NOMO-1 treated with dmso at 0.1 percent for 144 hours (cell line): ENCODE measurements at regions not wholly inside any gene's neighbourhood (a gene's known extent, or its start where the extent isn't known, plus 50 kb on each side); places are given as distances from the start of the nearest gene placed in this dataset.

ENCODE experiments used
- DNase-seq: peaks from one replicate; lab custom pipeline; 2025; ENCODE audit not compliant: unreplicated experiment; lab: John Stamatoyannopoulos, UW

DNA sequence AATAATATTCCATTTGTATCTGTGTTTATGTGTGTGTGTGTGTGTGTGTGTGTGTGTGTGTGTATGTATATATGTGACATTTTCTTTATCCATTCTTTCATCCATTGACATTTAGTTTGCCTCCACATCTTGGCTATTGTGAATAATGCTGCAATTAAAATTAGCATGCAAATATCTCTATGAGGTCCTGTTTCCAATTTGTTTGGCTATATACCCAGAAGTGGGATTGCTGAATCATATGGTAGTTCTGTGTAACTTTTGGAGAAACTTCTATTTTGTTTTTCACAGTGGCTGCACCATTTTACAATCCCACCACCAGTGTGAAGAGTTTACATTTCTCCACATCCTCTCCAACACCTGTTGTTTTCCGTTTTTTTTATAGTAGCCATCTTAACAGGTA lies 53.1 kb downstream of the CH25H start:
- DNase-seq = no peak

GRCh38 chr10:89153116-89153515 lies 54.0 kb downstream of the CH25H start:
- no peak for DNase-seq

GRCh38 chr10:89151857-89152256 lies 55.3 kb downstream of the CH25H start:
- no peak for DNase-seq

DNA sequence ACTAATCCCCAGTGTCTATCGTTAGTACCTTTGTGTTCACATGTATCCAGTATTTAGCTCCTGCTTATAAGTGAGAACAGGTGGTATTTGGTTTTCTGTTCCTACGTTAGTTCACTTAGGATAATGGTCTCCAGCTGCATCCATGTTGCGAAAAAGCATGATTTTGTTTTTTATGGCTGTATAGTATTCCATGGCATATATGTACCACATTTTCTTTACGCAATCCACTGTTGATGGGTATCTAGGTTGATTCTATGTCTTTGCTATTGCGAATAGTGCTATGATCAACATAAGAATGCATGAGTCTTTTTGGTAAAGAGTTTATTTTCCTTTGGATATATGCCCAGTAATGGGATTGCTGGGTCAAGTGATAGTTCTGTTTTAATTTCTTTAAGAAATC lies 59.1 kb downstream of the CH25H start:
- no peak for DNase-seq

DNA sequence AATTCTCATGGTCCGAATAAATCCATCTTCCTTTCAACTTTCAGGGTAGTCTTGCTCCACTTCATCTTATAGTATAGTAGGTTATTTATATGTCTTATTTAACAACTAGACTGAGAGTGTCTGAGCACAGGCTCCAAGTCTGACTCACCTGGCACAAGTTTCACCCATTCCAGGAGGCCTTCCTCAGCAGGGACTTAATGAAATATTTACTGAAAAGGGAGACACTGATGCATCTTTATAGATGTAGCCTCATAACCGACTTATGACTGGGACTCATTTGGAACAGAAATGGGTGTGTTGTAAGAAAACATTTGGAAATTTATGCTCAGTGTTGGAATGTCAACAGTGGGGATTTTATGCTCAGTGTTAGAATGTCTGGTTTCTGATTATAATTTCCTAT lies 59.9 kb downstream of the CH25H start:
- no peak for DNase-seq

DNA sequence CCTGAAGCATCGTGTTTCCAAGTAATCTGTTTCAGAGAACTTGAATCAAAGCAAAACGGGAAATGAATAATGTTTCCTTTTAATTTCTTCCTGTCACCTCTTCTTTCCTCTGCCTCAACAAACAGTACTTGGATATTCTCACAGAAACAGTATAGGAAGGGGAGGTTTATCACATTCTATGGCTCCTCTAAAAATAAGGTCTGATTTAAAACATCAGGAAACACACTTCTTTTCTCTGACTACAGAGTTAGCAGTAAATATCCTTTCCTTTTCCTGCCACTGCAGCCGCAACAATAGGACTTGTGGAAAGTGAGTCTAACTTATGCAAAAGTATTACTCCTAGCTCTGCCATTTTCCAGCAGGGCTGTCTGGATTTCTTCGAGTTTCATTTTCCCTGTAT lies 62.3 kb downstream of the CH25H start:
- DNase-seq = no peak

DNA sequence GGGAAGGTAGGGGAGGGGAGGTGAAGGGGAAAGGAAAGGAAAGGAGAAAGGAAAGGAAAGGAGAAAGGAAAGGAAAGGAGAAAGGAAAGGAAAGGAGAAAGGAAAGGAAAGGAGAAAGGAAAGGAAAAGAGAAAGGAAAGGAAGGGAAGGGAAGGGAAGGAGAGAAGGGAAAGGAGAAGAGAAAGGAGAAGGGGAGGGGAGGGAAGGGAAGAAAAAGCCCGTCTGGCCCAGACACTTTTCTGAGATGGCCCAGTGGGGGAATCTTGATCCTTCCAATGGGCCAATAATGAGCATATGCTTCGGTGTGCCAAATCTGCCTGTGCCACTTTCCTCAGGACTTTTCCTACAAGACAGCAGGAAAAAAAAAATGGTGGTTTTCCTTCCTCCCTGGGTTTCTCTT lies 64.5 kb downstream of the CH25H start:
- DNase-seq = no peak

GRCh38 chr10:89138755-89139490 lies 68.2 kb downstream of the CH25H start:
- DNase-seq = no peak

DNA sequence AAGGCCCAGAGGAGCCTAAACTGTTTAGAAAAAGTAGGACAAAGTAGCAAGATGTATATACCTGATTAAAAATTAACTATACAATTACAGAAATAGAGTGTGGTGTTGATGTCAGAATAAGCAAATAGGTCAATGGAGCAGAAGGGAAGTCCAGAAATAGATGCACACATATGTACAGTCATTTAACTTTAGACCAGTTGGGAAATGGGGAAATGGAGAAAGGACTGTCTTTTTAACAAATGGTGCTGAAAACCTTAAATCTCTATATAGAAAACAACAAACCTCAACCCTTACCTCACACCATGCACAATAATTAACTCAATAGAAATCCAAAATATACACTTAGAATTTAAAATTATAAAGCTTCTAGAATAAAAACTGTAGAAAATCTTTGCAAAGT lies 72.2 kb downstream of the CH25H start:
- DNase-seq = peak; percentile 50

- DNase-seq = peak; percentile 49
Measured at GRCh38 chr10:89129911-89130310, 77.2 kb downstream of the CH25H start.

- DNase-seq = peak; percentile 22
Measured at GRCh38 chr10:89122433-89123051, 84.6 kb downstream of the CH25H start.

DNA sequence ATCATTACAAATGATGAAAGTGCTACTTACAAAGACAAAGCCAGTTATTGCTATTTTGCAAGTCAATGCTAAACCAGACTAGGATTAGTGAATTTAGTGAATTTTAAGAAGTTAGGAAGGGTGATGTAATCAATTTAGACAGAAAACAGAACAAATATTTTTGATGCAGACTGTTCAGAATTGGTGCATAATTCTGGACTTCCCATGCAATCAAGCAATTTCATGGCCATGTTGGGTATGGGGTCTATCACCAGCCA lies 85.4 kb downstream of the CH25H start:
- DNase-seq = no peak

DNA sequence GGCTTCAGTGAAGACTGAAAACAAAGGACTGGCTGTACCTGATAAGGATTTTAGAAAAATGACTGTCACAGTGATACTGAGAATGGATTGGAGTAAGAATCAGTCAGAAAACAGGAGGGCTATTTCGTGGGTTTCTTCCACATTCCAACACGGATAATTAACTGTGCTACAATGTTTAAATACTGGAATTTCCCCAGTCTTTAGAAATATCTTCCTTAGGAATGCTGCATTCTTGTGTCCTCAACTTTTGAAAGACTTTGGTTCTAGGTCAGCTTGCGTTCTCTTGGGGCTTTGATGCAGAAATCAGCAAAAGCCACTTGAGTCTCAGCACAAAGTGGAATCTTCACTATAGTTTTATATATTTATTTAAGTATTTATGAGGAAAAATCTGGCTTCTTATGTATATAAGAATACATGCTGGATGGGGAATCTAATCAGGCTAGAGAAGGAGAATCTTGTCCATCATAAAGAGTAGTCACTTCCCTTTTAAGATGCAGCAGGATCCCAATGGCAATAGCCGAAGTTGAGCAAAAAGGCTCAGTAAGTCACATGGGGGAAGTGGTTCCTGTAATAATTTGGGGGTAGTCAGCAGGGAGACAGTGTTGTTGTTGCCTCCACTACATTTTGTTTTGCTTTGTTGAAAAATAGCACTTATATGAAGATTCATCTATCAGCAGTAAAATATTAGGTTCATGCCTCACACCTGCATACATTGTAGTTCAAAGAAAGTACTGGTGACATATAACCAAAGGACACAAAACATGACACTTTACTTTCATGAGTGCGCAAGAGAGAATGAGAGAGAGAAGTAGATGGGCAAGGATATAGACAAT lies 86.0 kb downstream of the CH25H start:
- peak; percentile 9 for DNase-seq

GRCh38 chr10:89119651-89120050 lies 87.5 kb downstream of the CH25H start:
- no peak for DNase-seq

- DNase-seq = no peak
Measured at GRCh38 chr10:89118091-89118490, 89.0 kb downstream of the CH25H start.

DNA sequence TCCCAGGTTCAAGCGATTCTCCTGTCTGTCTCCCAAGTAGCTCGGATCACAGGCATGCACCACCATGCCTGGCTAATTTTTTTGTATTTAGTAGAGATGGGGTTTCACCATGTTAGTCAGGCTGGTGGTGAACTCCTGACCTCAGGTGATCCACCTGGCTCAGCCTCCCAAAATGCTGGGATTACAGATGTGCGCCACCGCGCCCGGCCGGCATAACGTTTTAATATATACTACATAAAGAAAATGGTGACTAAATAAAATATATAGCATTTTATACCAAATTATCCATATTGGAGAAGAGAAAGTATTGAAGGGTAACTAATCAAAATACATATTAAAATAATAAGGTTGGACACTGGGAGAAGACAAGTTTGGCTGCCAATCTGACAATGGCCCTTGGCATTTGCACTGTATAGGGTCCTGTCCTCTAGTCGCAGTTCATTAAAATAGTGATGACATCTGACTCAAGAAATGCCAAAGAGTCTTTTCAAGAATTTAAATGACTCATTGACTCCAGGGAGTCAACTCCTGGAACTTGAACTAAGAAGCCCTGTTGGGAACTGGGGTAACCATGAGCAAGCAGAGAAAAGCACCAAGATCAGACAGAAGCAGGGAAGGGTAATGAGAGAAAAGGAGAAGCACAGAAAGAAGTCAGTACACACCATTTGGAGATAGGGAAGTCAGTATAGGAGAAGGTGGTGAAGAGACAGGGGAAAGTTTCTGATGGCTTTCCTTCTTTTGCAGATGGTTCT lies 91.1 kb downstream of the CH25H start:
- no peak for DNase-seq

- DNase-seq = no peak
Measured at GRCh38 chr10:89114846-89115625, 92.1 kb downstream of the CH25H start.

GRCh38 chr10:89102735-89103134 lies 104.4 kb downstream of the CH25H start:
- no peak for DNase-seq

- DNase-seq = no peak
Measured at GRCh38 chr10:89101943-89102342, 105.2 kb downstream of the CH25H start.

GRCh38 chr10:89100680-89101079 lies 106.4 kb downstream of the CH25H start:
- DNase-seq = no peak

DNA sequence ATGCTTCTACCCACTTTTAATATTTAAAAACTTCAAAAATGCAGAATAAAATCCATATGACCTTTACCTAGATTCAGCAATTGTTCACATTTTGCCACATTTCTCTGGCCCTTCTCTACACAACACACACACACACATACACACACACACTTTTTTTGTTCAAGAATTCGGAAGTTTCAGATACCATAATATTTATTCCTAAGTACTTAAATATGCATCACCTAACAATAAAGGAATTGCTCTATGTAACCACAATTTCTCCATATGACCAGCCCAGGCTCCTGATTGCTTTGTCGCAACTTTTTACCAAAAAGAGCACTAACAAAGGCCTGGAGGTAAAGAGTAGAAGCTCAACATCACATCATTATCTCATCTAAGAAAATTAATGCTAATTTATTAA lies 106.6 kb downstream of the FAS start:
- no peak for DNase-seq
